ENCODE measurements at regions not wholly inside any gene's neighbourhood (a gene's known extent, or its start where the extent isn't known, plus 50 kb on each side); places are given as distances from the start of the nearest gene placed in this dataset.

- H3K4me3 ChIP-seq (ENCODE audit: insufficient read depth, low read depth, low read length), result no peak overlapping the region
- no peaks in the 10 kb centered on the region for H3K36me3 ChIP-seq (ENCODE audit: insufficient read depth, low read length)
- H4K20me1 ChIP-seq (ENCODE audit: insufficient read depth, low read length), result no peaks in the 10 kb centered on the region
- peak; percentile 64 for DNase-seq (ENCODE audit: low read depth)
- Mint-ChIP-seq H3K27me3 (ENCODE audit: low read depth, unreplicated experiment) (no peaks in the 10 kb centered on the region), H3K4me3 (ENCODE audit: unreplicated experiment) (no peak overlapping the region), H3K27ac (ENCODE audit: unreplicated experiment) (no peak overlapping the region), H3K4me1 (ENCODE audit: low read depth, unreplicated experiment) (peaks cover 1% of the 10 kb centered on the region), H3K9me3 (ENCODE audit: unreplicated experiment) (peaks cover 5% of the 10 kb centered on the region), H3K36me3 (ENCODE audit: low read depth, unreplicated experiment) (no peaks in the 10 kb centered on the region)
- H3K9ac ChIP-seq (ENCODE audit: low read length), result no peak overlapping the region
- H3K4me2 ChIP-seq (ENCODE audit: low read length), result no peak overlapping the region
- H2AFZ ChIP-seq (ENCODE audit: low read depth, low read length), result peak overlapping the region; percentile 6
- no peaks in the 10 kb centered on the region for H3K4me1 ChIP-seq (ENCODE audit: insufficient read depth, low read length)
- no peaks in the 10 kb centered on the region for H3K79me2 ChIP-seq (ENCODE audit: insufficient read depth, low read length)
- no peak overlapping the region for H3K27ac ChIP-seq (ENCODE audit: low read depth, low read length)
- H3K27me3 ChIP-seq (ENCODE audit: insufficient read depth, low read length), result no peaks in the 10 kb centered on the region
- no peak for FAIRE-seq
- H3K9me3 ChIP-seq (ENCODE audit: insufficient read depth, low read depth, low read length), result no peaks in the 10 kb centered on the region
- TF ChIP-seq EZH2 (IDR thresholded peaks at IDR 0.05; ENCODE audit: insufficient read depth, low read length) (no peak), CTCF (IDR thresholded peaks at IDR 0.05; ENCODE audit: insufficient read depth, low read depth, low read length) (no peak)
These were observed 101.0 kb downstream of the SLITRK6 start for GRCh38 chr13:85698256-85698655.

GRCh38 chr13:85694992-85695391, 104.2 kb downstream of the SLITRK6 start:
- Histone ChIP-seq H3K4me3 (ENCODE audit: insufficient read depth, low read depth, low read length) (no peak overlapping the region), H3K9me3 (ENCODE audit: insufficient read depth, low read depth, low read length) (no peaks in the 10 kb centered on the region), H3K27ac (ENCODE audit: low read depth, low read length) (no peak overlapping the region), H3K79me2 (ENCODE audit: insufficient read depth, low read length) (no peaks in the 10 kb centered on the region), H3K4me1 (ENCODE audit: insufficient read depth, low read length) (no peaks in the 10 kb centered on the region), H3K27me3 (ENCODE audit: insufficient read depth, low read length) (no peaks in the 10 kb centered on the region), H4K20me1 (ENCODE audit: insufficient read depth, low read length) (no peaks in the 10 kb centered on the region), H3K9ac (ENCODE audit: low read length) (no peak overlapping the region), H2AFZ (ENCODE audit: low read depth, low read length) (no peak overlapping the region), H3K4me2 (ENCODE audit: low read length) (no peak overlapping the region), H3K36me3 (ENCODE audit: insufficient read depth, low read length) (no peaks in the 10 kb centered on the region)
- Mint-ChIP-seq H3K9me3 (ENCODE audit: unreplicated experiment) (peaks cover 5% of the 10 kb centered on the region), H3K4me3 (ENCODE audit: unreplicated experiment) (no peak overlapping the region), H3K27me3 (ENCODE audit: low read depth, unreplicated experiment) (no peaks in the 10 kb centered on the region), H3K36me3 (ENCODE audit: low read depth, unreplicated experiment) (no peaks in the 10 kb centered on the region), H3K27ac (ENCODE audit: unreplicated experiment) (no peak overlapping the region), H3K4me1 (ENCODE audit: low read depth, unreplicated experiment) (peaks cover 1% of the 10 kb centered on the region)
- no peak for TF ChIP-seq CTCF (IDR thresholded peaks at IDR 0.05; ENCODE audit: insufficient read depth, low read depth, low read length)
- TF ChIP-seq EZH2 (IDR thresholded peaks at IDR 0.05; ENCODE audit: insufficient read depth, low read length), result no peak
- no peak for FAIRE-seq
- no peak for DNase-seq (ENCODE audit: low read depth)

GRCh38 chr13:85693889-85694511, 105.2 kb downstream of the SLITRK6 start:
- H3K4me1 ChIP-seq (ENCODE audit: insufficient read depth, low read length), result no peaks in the 10 kb centered on the region
- no peaks in the 10 kb centered on the region for H4K20me1 ChIP-seq (ENCODE audit: insufficient read depth, low read length)
- H3K4me3 ChIP-seq (ENCODE audit: insufficient read depth, low read depth, low read length), result no peak overlapping the region
- no peaks in the 10 kb centered on the region for H3K27me3 ChIP-seq (ENCODE audit: insufficient read depth, low read length)
- Mint-ChIP-seq H3K9me3 (ENCODE audit: unreplicated experiment) (peaks cover 5% of the 10 kb centered on the region), H3K27me3 (ENCODE audit: low read depth, unreplicated experiment) (no peaks in the 10 kb centered on the region), H3K4me1 (ENCODE audit: low read depth, unreplicated experiment) (peaks cover 1% of the 10 kb centered on the region), H3K36me3 (ENCODE audit: low read depth, unreplicated experiment) (no peaks in the 10 kb centered on the region), H3K4me3 (ENCODE audit: unreplicated experiment) (no peak overlapping the region), H3K27ac (ENCODE audit: unreplicated experiment) (no peak overlapping the region)
- no peak overlapping the region for H3K27ac ChIP-seq (ENCODE audit: low read depth, low read length)
- H2AFZ ChIP-seq (ENCODE audit: low read depth, low read length), result peak overlapping the region; percentile 36
- TF ChIP-seq CTCF (IDR thresholded peaks at IDR 0.05; ENCODE audit: insufficient read depth, low read depth, low read length), result no peak
- TF ChIP-seq EZH2 (IDR thresholded peaks at IDR 0.05; ENCODE audit: insufficient read depth, low read length), result no peak
- H3K4me2 ChIP-seq (ENCODE audit: low read length), result no peak overlapping the region
- peak; percentile 5 for DNase-seq (ENCODE audit: low read depth)
- no peaks in the 10 kb centered on the region for H3K36me3 ChIP-seq (ENCODE audit: insufficient read depth, low read length)
- H3K9ac ChIP-seq (ENCODE audit: low read length), result no peak overlapping the region
- H3K9me3 ChIP-seq (ENCODE audit: insufficient read depth, low read depth, low read length), result no peaks in the 10 kb centered on the region
- H3K79me2 ChIP-seq (ENCODE audit: insufficient read depth, low read length), result no peaks in the 10 kb centered on the region
- FAIRE-seq, result no peak

Measured in astrocyte (in vitro differentiated cells and primary cell).